ENCODE measurements at regions not wholly inside any gene's neighbourhood (a gene's known extent, or its start where the extent isn't known, plus 50 kb on each side); places are given as distances from the start of the nearest gene placed in this dataset.

GRCh38 chr1:203934027-203934426 is 72.6 kb downstream of the SNRPE start:
- TF ChIP-seq POLR2AphosphoS5 (IDR thresholded peaks at IDR 0.05), result no peak
- no peak for TF ChIP-seq POLR2A (IDR thresholded peaks at IDR 0.05)
- no peak for TF ChIP-seq EP300 (IDR thresholded peaks at IDR 0.05)
- no peak for TF ChIP-seq CTCF (IDR thresholded peaks at IDR 0.05)
- Histone ChIP-seq H3K4me1 (no peaks in the 10 kb centered on the region), H3K9me3 (no peaks in the 10 kb centered on the region), H3K27ac (no peak overlapping the region), H3K36me3 (no peaks in the 10 kb centered on the region), H3K4me3 (no peak overlapping the region), H3K27me3 (peaks cover 23% of the 10 kb centered on the region)
- 76% methylated on average over 2 of the region's 3 CpGs; no CpG with 5 or more reads in 1 of the 2 donors for WGBS, 2 donors (ENCODE audit: low coverage in 1 of 2)
- no peak for ATAC-seq

- peaks cover 29% of the 10 kb centered on the region for H3K27me3 ChIP-seq
- H3K27ac ChIP-seq, result no peak overlapping the region
- 73 to 77% methylated on average over 3 of the region's 3 CpGs for WGBS, 2 donors (ENCODE audit: low coverage in 1 of 2)
- no peaks in the 10 kb centered on the region for H3K4me1 ChIP-seq
- H3K36me3 ChIP-seq, result no peaks in the 10 kb centered on the region
- TF ChIP-seq POLR2AphosphoS5 (IDR thresholded peaks at IDR 0.05) (no peak), POLR2A (IDR thresholded peaks at IDR 0.05) (no peak), EP300 (IDR thresholded peaks at IDR 0.05) (no peak), CTCF (IDR thresholded peaks at IDR 0.05) (no peak)
- H3K4me3 ChIP-seq, result no peak overlapping the region
- H3K9me3 ChIP-seq, result no peaks in the 10 kb centered on the region
- ATAC-seq, result no peak
Measured at GRCh38 chr1:203934651-203935050, 73.3 kb downstream of the SNRPE start.

- Histone ChIP-seq H3K4me1 (no peaks in the 10 kb centered on the region), H3K36me3 (no peaks in the 10 kb centered on the region), H3K27me3 (peaks cover 36% of the 10 kb centered on the region), H3K4me3 (no peak overlapping the region), H3K27ac (no peak overlapping the region), H3K9me3 (no peaks in the 10 kb centered on the region)
- TF ChIP-seq EP300 (IDR thresholded peaks at IDR 0.05), result no peak
- TF ChIP-seq POLR2A (IDR thresholded peaks at IDR 0.05), result no peak
- no peak for TF ChIP-seq POLR2AphosphoS5 (IDR thresholded peaks at IDR 0.05)
- TF ChIP-seq CTCF (IDR thresholded peaks at IDR 0.05), result no peak
- no peak for ATAC-seq
- WGBS, 2 donors (ENCODE audit: low coverage in 1 of 2), result 100% methylated on average over 2 of the region's 2 CpGs
Measured at GRCh38 chr1:203935321-203935720, 73.9 kb downstream of the SNRPE start.

- WGBS, 2 donors (ENCODE audit: low coverage in 1 of 2), result 49 to 63% methylated on average over 3 to 4 of the region's 5 CpGs
- Histone ChIP-seq H3K27ac (no peak overlapping the region), H3K4me1 (no peaks in the 10 kb centered on the region), H3K27me3 (peaks cover 49% of the 10 kb centered on the region), H3K36me3 (no peaks in the 10 kb centered on the region), H3K4me3 (no peak overlapping the region), H3K9me3 (no peaks in the 10 kb centered on the region)
- TF ChIP-seq POLR2AphosphoS5 (IDR thresholded peaks at IDR 0.05) (no peak), EP300 (IDR thresholded peaks at IDR 0.05) (no peak), CTCF (IDR thresholded peaks at IDR 0.05) (no peak), POLR2A (IDR thresholded peaks at IDR 0.05) (no peak)
- ATAC-seq, result no peak
Measured at GRCh38 chr1:203937678-203938330, 76.4 kb downstream of the SNRPE start.

- ATAC-seq, result no peak
- H3K36me3 ChIP-seq, result no peaks in the 10 kb centered on the region
- H3K4me3 ChIP-seq, result no peak overlapping the region
- WGBS, 2 donors (ENCODE audit: low coverage in 1 of 2), result 67 to 93% methylated on average over 3 to 4 of the region's 4 CpGs
- no peaks in the 10 kb centered on the region for H3K4me1 ChIP-seq
- H3K27ac ChIP-seq, result no peak overlapping the region
- H3K27me3 ChIP-seq, result peaks cover 18% of the 10 kb centered on the region
- no peaks in the 10 kb centered on the region for H3K9me3 ChIP-seq
- TF ChIP-seq POLR2A (IDR thresholded peaks at IDR 0.05) (no peak), CTCF (IDR thresholded peaks at IDR 0.05) (no peak), POLR2AphosphoS5 (IDR thresholded peaks at IDR 0.05) (no peak), EP300 (IDR thresholded peaks at IDR 0.05) (no peak)
Measured at GRCh38 chr1:203944651-203945404, 83.4 kb downstream of the SNRPE start.

Data from gastroesophageal sphincter (tissue), 4 donors.